HG02885 (cell line): ENCODE measurements at regions not wholly inside any gene's neighbourhood (a gene's known extent, or its start where the extent isn't known, plus 50 kb on each side); places are given as distances from the start of the nearest gene placed in this dataset.

Experiments used
- ATAC-seq: cut with Tn5 transposase; IDR thresholded peaks from one replicate; pipeline ENCODE4 v1.9.1; 2021; ENCODE audit warnings: mild to moderate bottlenecking; ENCODE audit not compliant: unreplicated experiment, poor library complexity

GRCh38 chr1:182735343-182735742 lies 51.0 kb upstream of the RGS8 start:
- no peak for ATAC-seq

DNA sequence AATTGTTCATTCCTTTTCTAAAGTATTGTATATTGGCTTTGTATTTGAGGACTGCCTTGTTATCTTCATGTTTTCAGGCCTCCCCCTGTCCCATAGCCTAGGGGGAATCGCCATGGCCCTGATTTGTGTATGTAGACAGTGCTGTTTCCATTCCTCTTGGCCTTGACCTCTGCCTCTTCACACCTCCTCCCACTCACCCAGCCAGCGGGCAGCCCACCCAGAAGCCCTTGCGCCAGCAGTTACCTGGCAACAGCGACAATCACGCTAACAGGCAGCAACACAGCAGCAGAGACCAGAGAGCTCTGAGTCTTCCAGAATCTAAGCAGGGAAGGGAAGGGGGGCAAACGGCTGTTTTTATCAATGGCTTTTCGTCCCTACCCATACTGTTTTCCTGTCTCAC lies 50.0 kb upstream of the NPL start:
- ATAC-seq: peak; percentile 83
